ENCODE measurements at regions not wholly inside any gene's neighbourhood (a gene's known extent, or its start where the extent isn't known, plus 50 kb on each side); places are given as distances from the start of the nearest gene placed in this dataset.

DNA sequence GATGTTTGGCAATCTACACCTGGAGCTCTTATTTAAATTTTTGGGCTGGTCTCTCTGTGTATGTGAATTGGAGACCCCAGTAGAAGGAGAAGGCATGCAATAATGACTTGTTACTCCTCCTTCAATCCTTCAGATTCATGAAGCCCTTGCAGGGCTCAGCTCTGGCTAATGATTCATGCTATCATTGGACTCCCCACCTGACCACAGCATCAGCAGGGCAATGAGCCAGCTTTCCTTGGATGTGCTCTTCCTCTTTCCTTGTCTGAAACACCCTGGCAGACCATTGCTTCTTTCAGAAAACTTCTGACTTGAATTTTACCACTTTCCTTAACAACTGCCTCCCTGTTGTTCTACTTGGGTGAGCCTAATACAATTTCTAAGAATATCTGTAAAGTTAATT, 1019.2 kb downstream of the AACS start:
- no peak for DNase-seq (ENCODE audit: low read depth in 3 of 3)

DNA sequence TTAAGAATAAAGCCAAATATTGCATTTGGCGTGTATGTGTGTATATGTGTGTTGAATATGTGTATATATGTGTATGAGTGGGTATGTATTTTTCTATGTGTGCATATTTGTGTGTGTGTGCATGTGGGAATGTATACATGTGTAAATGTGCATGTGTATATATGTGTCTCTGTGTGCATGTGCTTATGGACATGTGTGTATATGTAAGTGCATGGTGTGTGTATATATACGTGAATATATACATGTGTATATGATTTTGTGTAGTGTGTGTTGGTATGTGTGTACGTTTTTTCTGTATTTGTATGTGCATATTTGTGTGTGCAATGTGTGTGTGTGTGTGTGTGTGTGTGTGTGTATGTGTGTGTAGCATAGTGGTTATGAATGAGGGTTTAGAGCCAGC, 1021.0 kb downstream of the AACS start:
- no peak for DNase-seq (ENCODE audit: low read depth in 3 of 3)

DNA sequence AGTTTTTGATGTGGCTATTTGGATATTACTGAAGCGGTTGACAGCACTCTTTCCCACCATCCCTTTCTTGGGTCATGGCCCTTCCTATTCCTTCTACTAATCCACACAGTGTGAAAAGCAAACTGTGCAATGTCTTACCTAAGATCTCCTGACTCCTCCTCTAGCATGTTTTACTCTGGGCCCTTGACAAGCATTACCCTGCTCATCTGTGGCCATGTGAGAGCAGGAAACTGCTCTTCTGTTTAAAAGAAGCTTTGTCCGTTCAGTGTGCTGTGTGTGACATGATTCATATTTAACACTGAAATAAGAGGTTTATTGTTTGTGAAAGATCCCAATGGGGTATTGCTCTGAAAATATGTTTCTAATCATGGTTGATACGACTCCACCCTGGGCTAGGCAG, 1022.5 kb downstream of the AACS start:
- no peak for DNase-seq (ENCODE audit: low read depth in 3 of 3)

DNA sequence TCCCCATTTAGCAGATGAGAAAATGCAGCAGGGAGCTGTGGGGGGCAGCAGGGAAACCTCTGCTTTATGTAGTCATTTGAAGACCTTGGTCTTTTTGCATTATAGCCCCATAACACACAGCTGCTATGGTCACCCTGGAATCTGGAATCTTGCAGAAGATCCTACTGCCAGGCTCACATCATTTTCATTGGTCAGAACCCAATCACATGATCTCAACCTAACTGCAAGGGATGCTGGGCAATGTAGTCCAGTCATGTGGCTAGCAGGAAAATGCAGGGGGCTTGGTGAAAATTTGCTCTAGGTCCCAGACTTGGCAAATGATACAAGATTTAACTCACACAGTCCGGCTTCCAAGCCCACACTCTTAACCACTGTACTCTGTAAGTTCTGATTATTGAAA, 1028.7 kb downstream of the AACS start:
- DNase-seq (ENCODE audit: low read depth in 3 of 3): no peak

DNA sequence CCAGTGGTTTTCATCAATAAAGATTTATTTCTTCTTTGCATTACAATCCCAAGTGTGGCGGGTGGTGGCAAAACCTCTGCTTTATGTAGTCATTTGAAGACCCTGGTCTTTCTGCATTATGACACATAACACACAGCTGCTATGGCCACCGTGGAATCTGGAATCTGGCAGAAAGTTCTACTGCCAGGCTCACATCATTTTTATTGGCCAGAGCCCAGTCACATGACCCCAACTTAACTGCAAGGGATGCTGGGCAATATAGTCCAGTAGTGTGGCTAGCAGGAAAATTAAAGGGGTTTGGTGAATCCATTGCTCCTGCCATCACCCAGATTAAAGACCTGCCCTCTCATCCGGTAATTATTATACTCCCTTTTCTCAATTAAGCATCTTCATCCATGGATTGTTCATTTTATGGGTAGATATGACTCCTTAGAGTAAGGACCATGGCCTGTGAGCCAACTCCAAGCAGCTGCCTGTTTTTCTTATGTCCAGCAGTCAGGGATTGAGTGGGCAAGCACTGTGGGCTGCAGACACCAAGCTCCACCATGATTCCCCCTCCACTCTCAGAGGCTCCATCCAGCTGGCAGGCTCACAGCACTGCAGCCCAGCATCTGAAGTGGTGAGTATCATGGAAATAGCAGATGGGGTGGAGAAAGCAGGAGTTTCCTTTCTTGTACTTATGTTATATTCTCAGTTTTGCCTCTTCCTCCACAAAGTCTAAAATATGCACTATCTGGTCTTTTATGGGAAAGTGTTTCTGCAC, 1030.7 kb downstream of the AACS start:
- no peak for DNase-seq (ENCODE audit: low read depth in 3 of 3)

DNA sequence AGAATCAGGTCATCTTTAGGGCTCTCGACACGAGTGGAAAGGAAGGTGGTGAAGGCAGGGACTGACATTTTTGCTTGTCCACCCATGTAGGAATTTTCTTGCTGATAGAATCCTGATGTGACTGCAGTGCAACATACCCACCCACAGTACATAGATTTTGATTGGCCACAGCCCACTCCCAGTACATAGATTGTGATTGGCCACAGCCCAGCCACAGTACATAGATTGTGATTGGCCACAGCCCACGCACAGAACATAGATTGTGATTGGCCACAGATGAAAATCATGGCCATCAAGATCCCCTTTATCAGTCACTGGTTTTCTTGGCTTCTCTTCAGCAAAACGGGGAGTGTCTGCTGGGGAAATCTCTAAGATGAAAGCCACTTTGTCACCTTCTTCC, 1041.5 kb downstream of the AACS start:
- DNase-seq (ENCODE audit: low read depth in 3 of 3): no peak

DNA sequence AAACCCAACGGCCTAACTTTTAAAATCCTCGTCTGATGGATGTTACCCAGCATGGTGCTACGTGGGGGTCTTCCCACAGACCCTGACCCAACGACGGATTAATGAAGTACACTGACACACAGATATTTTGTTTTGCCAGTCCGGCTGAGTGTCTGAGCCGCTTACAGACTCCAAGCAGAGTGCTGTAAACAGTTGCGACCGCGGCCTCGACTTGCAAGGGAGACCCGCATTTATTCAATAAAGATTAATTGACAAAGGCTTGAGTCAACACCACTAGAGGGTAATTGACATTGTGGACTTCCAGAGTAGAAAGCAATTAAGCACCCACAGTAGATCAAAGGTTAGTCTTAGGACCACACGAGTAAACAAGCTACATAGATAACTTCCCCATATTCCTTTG, 1042.4 kb downstream of the AACS start:
- no peak for DNase-seq (ENCODE audit: low read depth in 3 of 3)

DNA sequence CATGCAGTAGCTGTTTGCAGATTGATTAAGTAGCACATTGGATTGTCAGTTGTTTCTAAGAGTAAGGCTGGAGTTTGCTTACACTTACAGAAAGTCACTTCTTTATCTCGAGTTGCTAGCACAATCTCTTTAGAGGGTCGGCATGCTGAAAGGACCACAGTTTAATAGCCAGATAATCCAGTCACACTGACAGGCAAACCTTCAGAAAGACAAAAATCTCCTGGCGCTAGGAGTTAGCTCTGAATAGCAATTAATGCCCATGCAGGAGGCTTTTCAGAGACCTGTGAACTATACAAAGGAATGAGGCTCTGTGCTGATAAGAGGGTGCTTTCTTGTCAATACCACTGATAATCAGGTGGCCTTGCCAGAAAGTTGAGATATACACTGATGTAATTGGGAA, 1043.0 kb downstream of the AACS start:
- no peak for DNase-seq (ENCODE audit: low read depth in 3 of 3)

DNA sequence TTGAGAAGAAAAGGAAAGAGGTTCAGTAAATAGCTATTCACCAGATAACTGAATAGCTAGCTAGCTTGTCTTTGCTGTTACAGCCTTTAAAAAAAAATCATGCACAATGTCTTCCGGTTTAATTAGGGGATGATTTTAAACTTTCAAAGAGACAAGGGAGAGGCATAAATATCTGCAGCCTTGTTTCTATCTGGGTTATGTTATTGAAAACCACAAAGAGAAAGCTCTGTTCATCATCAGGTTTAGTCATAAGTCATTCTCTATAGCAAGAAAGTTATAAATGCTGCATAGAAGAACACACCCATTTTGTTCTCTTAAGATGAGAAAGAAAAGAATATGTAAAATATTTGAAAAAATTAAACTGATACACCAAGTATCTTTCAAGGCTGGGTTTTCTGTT, 1046.9 kb downstream of the AACS start:
- DNase-seq (ENCODE audit: low read depth in 3 of 3): no peak

DNA sequence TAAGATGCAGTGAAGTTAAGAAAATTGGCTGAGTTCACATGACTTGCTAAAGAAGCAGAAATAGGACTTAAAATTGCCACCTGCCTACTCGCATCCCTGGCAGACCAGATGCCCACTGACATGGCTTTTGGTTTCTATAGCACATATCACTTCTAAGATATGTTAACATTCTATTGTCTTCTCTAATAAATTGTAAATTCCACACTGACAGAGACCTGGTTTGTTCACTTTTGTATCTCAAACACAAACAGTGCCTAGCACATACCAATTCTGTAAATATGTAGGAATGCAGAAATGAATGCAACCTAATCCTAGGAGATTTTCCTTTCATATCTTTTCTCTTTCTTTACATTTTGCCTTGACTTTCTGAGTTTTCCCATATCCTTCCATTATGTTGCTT, 1047.6 kb downstream of the AACS start:
- no peak for DNase-seq (ENCODE audit: low read depth in 3 of 3)

DNA sequence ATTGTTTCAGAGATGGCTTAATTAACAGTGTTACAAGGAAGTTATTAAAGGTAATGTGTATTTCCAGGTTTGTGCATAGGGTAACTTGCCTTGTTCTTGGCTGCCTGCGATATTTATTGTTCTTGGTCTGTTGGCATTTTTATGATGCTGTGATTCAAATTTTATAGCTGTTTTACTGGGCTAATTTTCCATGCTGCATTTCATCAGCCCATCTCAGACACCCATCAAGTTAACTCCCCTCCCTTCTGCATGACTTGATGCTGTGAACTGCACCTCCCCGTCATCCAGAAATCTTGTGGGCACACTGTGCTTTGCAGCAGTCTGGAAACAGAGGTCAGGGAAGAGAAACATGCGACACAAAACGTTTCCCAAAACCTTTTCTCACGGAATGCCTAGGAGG, 1049.2 kb downstream of the AACS start:
- DNase-seq (ENCODE audit: low read depth in 3 of 3): no peak

DNA sequence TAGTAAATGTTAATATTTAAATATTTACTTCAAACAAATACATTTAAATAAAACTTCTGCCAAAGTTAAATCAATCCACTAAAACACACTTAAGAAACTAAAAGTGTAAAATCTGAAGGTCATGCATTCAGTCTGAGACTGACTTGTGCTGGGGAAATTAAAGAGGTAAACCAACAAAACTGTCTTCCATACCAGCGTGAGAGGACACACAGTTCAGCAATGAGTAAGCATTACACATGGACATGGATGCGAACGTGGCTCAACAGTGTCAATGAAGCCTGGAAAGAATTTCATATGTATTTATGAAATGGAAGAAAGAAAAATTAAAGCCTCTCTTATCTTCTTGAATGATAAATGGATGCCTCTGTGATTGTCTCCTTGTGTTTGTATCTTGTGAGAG, 1052.3 kb downstream of the AACS start:
- DNase-seq (ENCODE audit: low read depth in 3 of 3): no peak

DNA sequence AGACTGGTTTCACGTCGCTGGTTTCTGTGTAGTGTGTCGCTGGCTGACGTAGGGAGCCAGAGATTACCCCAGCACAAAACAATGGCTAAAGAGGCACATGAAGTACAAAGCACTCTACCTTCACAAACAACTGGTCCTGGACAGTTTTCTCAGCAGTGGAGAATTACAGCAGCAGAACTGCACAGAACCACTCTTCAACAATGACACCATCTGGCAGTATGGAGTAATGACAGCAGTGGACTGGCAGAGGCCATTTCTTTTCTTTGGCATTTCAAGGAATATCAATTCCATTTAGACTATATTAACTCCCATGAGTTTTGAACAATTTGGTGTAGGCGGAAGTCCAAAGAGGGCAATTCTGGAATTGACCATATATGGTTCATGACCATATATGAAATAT, 1074.1 kb downstream of the AACS start:
- DNase-seq (ENCODE audit: low read depth in 3 of 3): no peak

DNA sequence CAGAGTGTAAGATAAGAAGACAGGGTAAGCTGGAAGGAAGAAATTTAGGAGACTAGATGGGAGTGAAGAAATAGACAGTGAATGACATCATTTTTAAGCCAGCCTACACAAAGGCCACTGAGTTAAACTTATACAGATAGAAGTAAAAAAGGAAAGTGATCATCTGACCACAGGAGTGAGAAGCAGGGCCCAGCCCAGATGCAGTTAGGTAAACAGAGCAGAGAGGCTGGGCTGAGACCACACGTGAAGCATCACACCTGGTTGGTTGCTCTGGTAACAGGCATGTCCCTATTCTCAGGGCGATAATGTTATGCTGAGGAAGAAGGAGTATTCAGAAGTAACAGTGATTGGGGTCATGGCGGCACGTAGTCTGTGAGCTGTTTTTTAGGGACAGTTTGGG, 1079.4 kb downstream of the AACS start:
- DNase-seq (ENCODE audit: low read depth in 3 of 3): no peak

DNA sequence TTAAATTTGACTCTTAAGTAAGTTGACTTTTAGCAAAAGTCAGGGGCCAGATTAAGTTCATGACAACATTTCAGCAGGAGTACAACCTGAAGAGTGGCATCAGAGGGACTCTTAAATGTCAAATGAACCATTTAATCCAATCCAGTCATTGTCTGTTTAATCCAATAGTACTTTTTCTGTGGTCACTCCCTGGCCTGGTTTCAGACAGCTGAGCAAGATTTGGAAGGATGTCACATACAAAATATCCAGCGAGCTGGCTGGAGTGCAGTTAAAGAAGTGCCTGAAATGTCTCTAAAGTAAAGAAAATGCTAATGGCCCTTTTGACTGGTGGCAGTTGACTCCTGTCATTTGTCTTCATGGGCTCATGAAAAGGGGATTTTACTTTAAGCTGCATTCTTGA, 1082.1 kb downstream of the AACS start:
- DNase-seq (ENCODE audit: low read depth in 3 of 3): no peak

DNA sequence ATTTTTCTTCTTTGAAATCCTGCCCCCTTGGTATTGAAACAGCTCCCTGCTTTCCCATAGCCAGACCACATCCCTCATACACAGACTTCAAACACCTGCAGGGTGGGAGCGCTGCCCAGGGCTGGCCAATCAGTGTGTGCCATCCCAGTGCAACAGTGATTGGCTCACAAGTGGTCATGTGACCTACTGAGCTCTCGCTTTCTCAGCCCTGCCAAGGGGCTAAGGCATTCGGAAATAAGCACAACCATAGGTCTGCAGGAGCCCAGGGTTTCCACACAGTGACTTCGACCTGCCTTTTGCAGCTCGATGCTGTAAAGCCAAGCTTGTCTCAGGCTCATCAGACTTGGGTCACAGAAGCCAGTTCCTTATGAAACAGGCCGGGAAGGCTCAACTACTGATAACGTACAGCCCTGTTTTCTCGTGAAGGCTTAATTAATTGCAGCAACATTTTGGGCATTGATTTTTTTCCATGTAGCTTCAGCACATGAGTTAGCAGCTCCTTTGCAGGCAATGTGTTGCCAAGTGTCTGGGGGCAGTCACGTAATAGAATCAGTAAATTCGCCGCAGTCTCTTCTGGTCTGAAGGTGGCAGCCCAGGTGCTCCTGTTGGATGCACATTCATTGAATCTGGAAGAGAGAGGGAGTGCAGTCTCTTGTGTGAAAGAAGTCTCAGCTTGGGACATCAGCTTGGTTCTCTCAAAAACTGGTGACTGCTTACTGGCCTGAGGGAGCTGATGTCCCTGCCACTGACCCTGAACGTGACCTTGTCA, 1091.8 kb downstream of the AACS start:
- DNase-seq (ENCODE audit: low read depth in 3 of 3): no peak

DNA sequence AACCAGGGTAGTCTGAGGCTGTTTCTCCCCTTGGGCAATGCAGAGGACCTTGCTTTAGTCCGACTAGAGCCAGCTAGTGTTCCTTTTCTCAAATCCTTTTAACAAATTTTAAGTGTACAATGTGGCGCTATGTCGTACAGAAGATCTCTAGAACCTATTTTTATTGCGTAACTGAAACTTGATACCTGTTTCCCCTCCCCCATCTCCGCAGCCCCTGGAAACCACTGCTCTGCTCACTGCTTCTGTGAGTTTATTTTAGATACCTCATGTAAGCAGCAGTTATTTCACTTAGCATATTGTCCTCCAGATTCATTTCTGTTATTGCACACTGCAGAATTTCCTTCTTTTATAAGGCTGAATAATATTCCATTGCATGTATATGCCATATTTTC, 1092.3 kb downstream of the AACS start:
- DNase-seq (ENCODE audit: low read depth in 3 of 3): no peak

DNA sequence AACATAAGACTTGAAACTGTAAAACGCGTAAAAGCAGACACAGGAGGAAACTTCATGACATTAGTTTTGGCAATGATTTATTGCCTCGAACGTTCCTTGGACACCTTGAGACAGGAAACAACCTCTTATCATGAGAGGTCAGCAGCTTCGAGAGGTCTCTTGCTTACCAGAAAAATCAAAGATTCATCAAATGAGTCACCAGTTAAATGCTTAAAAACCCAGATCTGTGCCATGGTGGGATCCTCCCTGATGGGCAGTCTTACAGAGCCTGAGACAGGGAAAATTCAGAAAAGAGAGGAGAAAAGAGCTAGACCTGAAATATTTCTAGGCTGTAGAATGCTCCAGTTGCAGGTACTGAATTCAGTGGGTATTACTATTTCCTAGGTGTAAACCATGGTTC, 1093.9 kb downstream of the AACS start:
- DNase-seq (ENCODE audit: low read depth in 3 of 3): no peak

DNA sequence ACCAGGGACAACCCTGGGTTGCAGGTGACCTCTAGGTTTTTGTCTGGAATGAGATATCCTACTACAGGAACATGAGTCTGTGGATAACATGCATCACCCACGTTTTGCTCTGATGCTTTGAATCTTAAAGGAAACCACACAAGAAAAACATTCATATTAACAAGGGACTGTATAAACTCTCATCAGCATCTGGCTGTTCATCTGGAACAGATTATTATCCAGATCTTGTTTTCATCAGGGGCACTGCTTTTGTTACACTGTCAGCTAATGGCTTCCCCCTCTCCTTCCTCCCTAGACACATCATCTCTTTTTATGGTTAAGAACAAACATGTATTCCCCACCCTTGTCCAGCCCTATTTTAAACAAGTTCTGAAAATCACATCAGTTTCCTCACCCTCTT, 1095.7 kb downstream of the AACS start:
- DNase-seq (ENCODE audit: low read depth in 3 of 3): no peak

DNA sequence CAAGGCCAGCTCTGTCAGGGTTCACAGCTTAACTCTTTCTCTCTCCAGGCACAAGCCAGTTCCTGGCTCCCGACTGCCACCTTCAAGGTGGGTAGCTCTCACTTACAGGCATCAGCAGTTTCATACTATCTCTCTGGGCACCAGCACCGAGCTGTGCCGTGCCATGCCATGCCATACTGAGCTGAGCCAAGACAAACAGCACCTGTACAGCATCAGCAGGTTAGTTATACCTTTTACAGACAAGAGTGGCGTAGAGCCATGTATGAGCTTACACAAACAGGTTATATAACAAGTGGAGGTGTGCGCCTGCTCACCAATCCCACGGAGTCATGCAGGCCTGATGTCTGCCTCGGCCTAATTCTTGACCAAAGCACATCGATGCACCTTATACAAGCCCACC, 1098.7 kb downstream of the AACS start:
- no peak for DNase-seq (ENCODE audit: low read depth in 3 of 3)

DNA sequence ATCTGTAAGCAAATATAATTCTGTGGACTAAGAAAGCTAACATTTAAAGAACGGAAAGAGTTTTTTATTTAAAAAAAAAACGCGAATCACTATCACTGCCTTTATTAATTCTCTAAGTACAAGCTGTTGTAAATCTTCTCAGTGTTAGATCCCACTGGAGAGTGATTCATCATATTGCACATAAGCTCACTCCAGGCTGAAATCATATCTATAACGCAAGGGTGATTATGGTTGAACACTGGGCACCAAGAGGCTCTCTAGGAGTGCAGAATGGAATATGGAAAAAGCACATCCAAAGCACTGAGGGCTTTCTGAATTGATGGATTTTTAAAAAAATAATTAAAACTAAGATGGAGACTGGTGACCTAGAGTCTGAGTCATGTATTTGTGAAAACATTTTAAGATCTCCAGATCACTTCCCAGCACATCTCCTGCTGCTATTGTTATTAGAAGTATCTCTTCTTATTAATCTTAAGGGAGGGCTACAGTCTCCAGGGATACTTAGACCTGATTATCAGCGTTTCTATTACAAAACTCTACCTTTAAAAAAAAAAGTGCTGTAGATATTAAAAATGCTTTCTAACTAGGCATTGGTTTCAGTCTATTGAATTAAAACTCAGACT, 1106.8 kb downstream of the AACS start:
- DNase-seq (ENCODE audit: low read depth in 3 of 3): no peak

DNA sequence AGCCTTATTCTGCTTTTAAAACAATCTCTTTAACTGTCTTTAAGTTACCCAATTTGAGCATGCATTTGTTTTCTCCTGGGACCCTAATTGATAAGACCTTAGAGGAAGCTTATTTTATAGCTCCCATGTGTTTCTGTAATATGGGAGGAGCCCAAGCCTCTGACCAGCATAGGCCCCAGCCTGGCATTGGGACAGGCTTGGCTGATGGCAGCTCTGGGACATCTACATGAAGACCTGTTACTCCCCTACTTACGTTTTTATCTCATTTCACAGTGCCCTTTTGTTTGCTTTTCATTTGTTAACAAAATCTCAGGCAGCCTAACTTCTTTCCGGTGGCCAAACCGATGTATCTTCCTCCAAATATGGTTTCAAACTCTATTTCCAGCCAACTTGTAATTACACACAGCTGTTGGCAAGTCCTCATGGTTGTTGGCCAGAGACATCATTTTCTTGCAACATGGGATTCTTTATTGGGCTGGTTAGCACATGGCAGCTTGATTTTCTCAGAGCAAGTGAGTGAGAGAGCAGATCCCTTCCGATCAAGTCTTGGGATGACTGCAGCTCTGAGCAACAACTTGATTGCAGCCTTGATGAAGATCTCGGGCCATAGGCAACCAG, 1117.5 kb downstream of the AACS start:
- DNase-seq (ENCODE audit: low read depth in 3 of 3): no peak

DNA sequence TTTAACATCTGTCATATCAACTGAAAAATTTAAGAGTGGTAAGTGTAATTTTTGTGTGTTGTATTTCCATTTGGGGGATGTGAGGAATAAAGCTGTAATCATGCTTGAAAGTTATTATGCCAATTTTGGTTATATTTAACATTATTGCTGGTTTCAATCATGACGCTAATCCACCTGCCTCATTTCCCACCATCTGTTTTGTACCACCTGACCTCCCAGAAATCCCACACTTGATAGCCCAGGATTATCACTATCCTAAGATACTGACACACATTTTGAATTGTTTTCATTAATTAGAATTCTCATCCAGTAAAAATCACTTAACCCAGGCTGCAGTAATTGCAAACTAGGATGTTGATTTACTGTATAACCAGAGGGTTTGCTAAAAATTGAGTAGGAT, 1119.8 kb downstream of the AACS start:
- DNase-seq (ENCODE audit: low read depth in 3 of 3): no peak
